ENCODE measurements at regions not wholly inside any gene's neighbourhood (a gene's known extent, or its start where the extent isn't known, plus 50 kb on each side); places are given as distances from the start of the nearest gene placed in this dataset.
"Not testable (repeated sequence)": the region's sequence is repeated elsewhere in the genome, so short reads cannot be mapped to it uniquely, and the experiment has no call there.

GRCh38 chr1:166391279-166392066, 224.7 kb upstream of the FAM78B start:
- no peak overlapping the region for H3K27ac ChIP-seq
- H3K4me3 ChIP-seq = no peak overlapping the region
- no peak for TF ChIP-seq CTCF (IDR thresholded peaks at IDR 0.05)
- no peak for TF ChIP-seq POLR2A (IDR thresholded peaks at IDR 0.05)
- H3K27me3 ChIP-seq = no peaks in the 10 kb centered on the region
- H3K9me3 ChIP-seq = no peaks in the 10 kb centered on the region
- DNase-seq = no peak
- H3K36me3 ChIP-seq = no peaks in the 10 kb centered on the region
- no peaks in the 10 kb centered on the region for H3K4me1 ChIP-seq

- TF ChIP-seq CTCF (IDR thresholded peaks at IDR 0.05) (no peak), POLR2A (IDR thresholded peaks at IDR 0.05) (no peak)
- H3K27me3 ChIP-seq = no peaks in the 10 kb centered on the region
- no peaks in the 10 kb centered on the region for H3K4me1 ChIP-seq
- H3K36me3 ChIP-seq = no peaks in the 10 kb centered on the region
- DNase-seq = no peak
- no peaks in the 10 kb centered on the region for H3K9me3 ChIP-seq
- H3K27ac ChIP-seq = no peak overlapping the region
- no peak overlapping the region for H3K4me3 ChIP-seq
Measured at GRCh38 chr1:166395729-166396128, 228.9 kb upstream of the FAM78B start.

GRCh38 chr1:166409253-166410082, 242.7 kb upstream of the FAM78B start:
- not testable (repeated sequence) for H3K9me3 ChIP-seq, H3K4me1 ChIP-seq, DNase-seq, H3K27me3 ChIP-seq, H3K27ac ChIP-seq, H3K36me3 ChIP-seq, H3K4me3 ChIP-seq

- DNase-seq = no peak
- Histone ChIP-seq H3K27ac (no peak overlapping the region), H3K36me3 (no peaks in the 10 kb centered on the region), H3K4me3 (no peak overlapping the region), H3K9me3 (peaks cover 0 to 3% (median 0%) of the 10 kb centered on the region in 4 donors), H3K27me3 (no peaks in the 10 kb centered on the region), H3K4me1 (no peaks in the 10 kb centered on the region)
- TF ChIP-seq POLR2A (IDR thresholded peaks at IDR 0.05) (no peak), CTCF (IDR thresholded peaks at IDR 0.05) (no peak)
Measured at GRCh38 chr1:166410083-166410385, 243.2 kb upstream of the FAM78B start.

- not testable (repeated sequence) for H3K27ac ChIP-seq, H3K36me3 ChIP-seq, H3K4me1 ChIP-seq, H3K4me3 ChIP-seq, H3K27me3 ChIP-seq, DNase-seq, H3K9me3 ChIP-seq
Measured at GRCh38 chr1:166416831-166417230, 250.0 kb upstream of the FAM78B start.

- no peak for DNase-seq
- no peaks in the 10 kb centered on the region for H3K4me1 ChIP-seq
- no peak overlapping the region for H3K27ac ChIP-seq
- H3K27me3 ChIP-seq = no peaks in the 10 kb centered on the region
- H3K9me3 ChIP-seq = no peaks in the 10 kb centered on the region
- no peak for TF ChIP-seq CTCF (IDR thresholded peaks at IDR 0.05)
- TF ChIP-seq POLR2A (IDR thresholded peaks at IDR 0.05) = no peak
- no peak overlapping the region for H3K4me3 ChIP-seq
- H3K36me3 ChIP-seq = no peaks in the 10 kb centered on the region
Measured at GRCh38 chr1:166418344-166418933, 251.6 kb upstream of the FAM78B start.

- H3K4me3 ChIP-seq, H3K4me1 ChIP-seq, H3K36me3 ChIP-seq, H3K9me3 ChIP-seq, H3K27ac ChIP-seq, H3K27me3 ChIP-seq, DNase-seq: not testable (repeated sequence)
Measured at GRCh38 chr1:166422586-166422985, 255.8 kb upstream of the FAM78B start.

All from Peyer's patch (tissue), 4 donors.